GM19239 (cell line): ENCODE measurements at regions not wholly inside any gene's neighbourhood (a gene's known extent, or its start where the extent isn't known, plus 50 kb on each side); places are given as distances from the start of the nearest gene placed in this dataset.

Experiments used
- DNase-seq: peaks from one replicate; pipeline ENCODE4 v3.0.0; 2011; ENCODE audit warnings: low spot score; ENCODE audit not compliant: insufficient read length
- FAIRE-seq: peaks from 2 replicates; lab custom pipeline; 2011; peaks lifted over from hg19 to GRCh38; lab: Jason Lieb, UNC

GRCh38 chr10:4733843-4734224 is 92.2 kb upstream of the AKR1E2 start:
- FAIRE-seq (no peak), DNase-seq (no peak)

GRCh38 chr10:4733150-4733842 is 92.7 kb upstream of the AKR1E2 start:
- no peak for FAIRE-seq
- DNase-seq: no peak

- no peak for FAIRE-seq
- no peak for DNase-seq
Observed at GRCh38 chr10:4730998-4731397, 95.0 kb upstream of the AKR1E2 start.

- no peak for DNase-seq
- FAIRE-seq: no peak
Observed at GRCh38 chr10:4725917-4726606, 99.9 kb upstream of the AKR1E2 start.

GRCh38 chr10:4723860-4724259 is 102.1 kb upstream of the AKR1E2 start:
- no peak for DNase-seq
- no peak for FAIRE-seq

GRCh38 chr10:4721999-4722753 is 103.8 kb upstream of the AKR1E2 start:
- DNase-seq: no peak
- FAIRE-seq: no peak

- no peak for DNase-seq
- no peak for FAIRE-seq
Observed at GRCh38 chr10:4720463-4720862, 105.5 kb upstream of the AKR1E2 start.

- no peak for DNase-seq
- no peak for FAIRE-seq
Observed at GRCh38 chr10:4719671-4720070, 106.3 kb upstream of the AKR1E2 start.

GRCh38 chr10:4719036-4719435 is 107.0 kb upstream of the AKR1E2 start:
- FAIRE-seq: no peak
- DNase-seq: no peak

GRCh38 chr10:4718544-4718943 is 107.5 kb upstream of the AKR1E2 start:
- FAIRE-seq (no peak), DNase-seq (no peak)

- FAIRE-seq (no peak), DNase-seq (no peak)
Observed at GRCh38 chr10:4717670-4718069, 108.3 kb upstream of the AKR1E2 start.

- no peak for FAIRE-seq
- no peak for DNase-seq
Observed at GRCh38 chr10:4710858-4711257, 115.1 kb upstream of the AKR1E2 start.

- DNase-seq (no peak), FAIRE-seq (no peak)
Observed at GRCh38 chr10:4708123-4708759, 117.8 kb upstream of the AKR1E2 start.

GRCh38 chr10:4707221-4707620 is 118.8 kb upstream of the AKR1E2 start:
- FAIRE-seq: no peak
- DNase-seq: no peak

GRCh38 chr10:4704034-4704545 is 121.9 kb upstream of the AKR1E2 start:
- FAIRE-seq (no peak), DNase-seq (no peak)

GRCh38 chr10:4701016-4701415 is 125.0 kb upstream of the AKR1E2 start:
- FAIRE-seq (no peak), DNase-seq (no peak)

GRCh38 chr10:4699950-4700730 is 125.9 kb upstream of the AKR1E2 start:
- DNase-seq (no peak), FAIRE-seq (no peak)

GRCh38 chr10:4698075-4698474 is 127.9 kb upstream of the AKR1E2 start:
- DNase-seq: no peak
- FAIRE-seq: no peak

GRCh38 chr10:4696186-4696585 is 129.8 kb upstream of the AKR1E2 start:
- FAIRE-seq: no peak
- DNase-seq: no peak

GRCh38 chr10:4693967-4694366 is 132.0 kb upstream of the AKR1E2 start:
- DNase-seq (no peak), FAIRE-seq (no peak)
